Stimulated activated CD8-positive, alpha-beta memory T cell treated with anti-CD3 and anti-CD28 coated beads, Interleukin-2, amount 100 ng/mL, for 1 hour (primary cell): ENCODE measurements at regions not wholly inside any gene's neighbourhood (a gene's known extent, or its start where the extent isn't known, plus 50 kb on each side); places are given as distances from the start of the nearest gene placed in this dataset.

Source experiments
- DNase-seq, 2 donors: peaks; one replicate each; pipeline ENCODE4 v3.0.0-alpha.2; 2020; ENCODE audit warnings: low read depth in 2 of 2

- DNase-seq: no peak
Measured at GRCh38 chr12:30874455-30875321, 51.9 kb upstream of the TSPAN11 start.

- DNase-seq: no peak
Measured at GRCh38 chr12:30870491-30871265, 55.9 kb upstream of the TSPAN11 start.

GRCh38 chr12:30867415-30867814, 59.1 kb upstream of the TSPAN11 start:
- no peak for DNase-seq

- DNase-seq: no peak
Measured at GRCh38 chr12:30866256-30866655, 60.3 kb upstream of the TSPAN11 start.

- DNase-seq: no peak
Measured at GRCh38 chr12:30863839-30864238, 62.7 kb upstream of the TSPAN11 start.

- DNase-seq: no peak
Measured at GRCh38 chr12:30862486-30862885, 64.1 kb upstream of the TSPAN11 start.

- no peak for DNase-seq
Measured at GRCh38 chr12:30859226-30859625, 67.3 kb upstream of the TSPAN11 start.

- DNase-seq: no peak
Measured at GRCh38 chr12:30858471-30858870, 68.1 kb upstream of the TSPAN11 start.

- DNase-seq: no peak
Measured at GRCh38 chr12:30853561-30854133, 72.9 kb upstream of the TSPAN11 start.

- no peak for DNase-seq
Measured at GRCh38 chr12:30850684-30851083, 75.9 kb upstream of the TSPAN11 start.

GRCh38 chr12:30847259-30847658, 79.3 kb upstream of the TSPAN11 start:
- no peak for DNase-seq

- no peak for DNase-seq
Measured at GRCh38 chr12:30846776-30847175, 79.8 kb upstream of the TSPAN11 start.

GRCh38 chr12:30845676-30846075, 80.9 kb upstream of the TSPAN11 start:
- DNase-seq: no peak

GRCh38 chr12:30843211-30843610, 83.3 kb upstream of the TSPAN11 start:
- DNase-seq: no peak

GRCh38 chr12:30840715-30841114, 85.8 kb upstream of the TSPAN11 start:
- no peak for DNase-seq

GRCh38 chr12:30839643-30840220, 85.0 kb upstream of the CAPRIN2 start:
- DNase-seq: no peak

GRCh38 chr12:30837595-30837994, 82.8 kb upstream of the CAPRIN2 start:
- no peak for DNase-seq

- DNase-seq: no peak
Measured at GRCh38 chr12:30836656-30837445, 82.1 kb upstream of the CAPRIN2 start.

GRCh38 chr12:30835216-30835615, 80.5 kb upstream of the CAPRIN2 start:
- no peak for DNase-seq

- DNase-seq: no peak
Measured at GRCh38 chr12:30830751-30831150, 76.0 kb upstream of the CAPRIN2 start.

- no peak for DNase-seq
Measured at GRCh38 chr12:30829876-30830275, 75.1 kb upstream of the CAPRIN2 start.
